ENCODE measurements at regions not wholly inside any gene's neighbourhood (a gene's known extent, or its start where the extent isn't known, plus 50 kb on each side); places are given as distances from the start of the nearest gene placed in this dataset.

DNA sequence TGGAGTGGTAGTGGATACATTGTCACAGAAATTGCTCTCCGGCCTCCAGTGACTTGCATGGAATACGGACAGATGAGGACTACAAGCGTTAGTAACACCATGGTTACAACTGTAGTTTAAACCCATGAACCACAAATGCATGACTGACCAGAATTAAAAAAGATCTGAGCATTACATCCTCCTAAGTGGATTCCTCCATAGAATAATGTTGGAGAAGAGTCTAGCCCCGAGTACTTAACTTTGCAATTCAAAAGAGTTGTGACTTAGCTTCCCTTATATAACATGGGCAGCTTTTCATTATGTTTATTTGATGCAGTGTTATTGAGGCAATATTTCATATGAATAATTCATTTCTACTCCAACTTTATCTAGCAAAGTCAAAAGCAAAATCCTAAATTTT lies 457.2 kb upstream of the TMPO start:
- no peak for TF ChIP-seq GATA3 (IDR thresholded peaks at IDR 0.05; ENCODE audit: low read depth, low read length)
- no peak for TF ChIP-seq GATA2 (IDR thresholded peaks at IDR 0.05; ENCODE audit: low read depth, low read length)

Measured in SH-SY5Y (cell line).